Endothelial cell of umbilical vein (primary cell): ENCODE measurements at regions not wholly inside any gene's neighbourhood (a gene's known extent, or its start where the extent isn't known, plus 50 kb on each side); places are given as distances from the start of the nearest gene placed in this dataset.

Experiments
- BruUV-seq: library from RNA; stranded (reverse); fragments of 400-500 nt; replicated peaks from 2 replicates; lab custom pipeline; 2021; lab: Mats Ljungman, UMichigan
- CTCF ChIA-PET: fragments of 300-600, 350-600 bp; sonication (Branson Sonifier 250); formaldehyde crosslinking; loops from one replicate; lab custom pipeline; 2021; ENCODE audit warnings: antibody characterized with exemption, inconsistent platforms; lab: Charles Lee
- POLR2A ChIA-PET: fragments of 300-600, 350-600 bp; sonication (Branson Sonifier 250); formaldehyde crosslinking; loops from one replicate; lab custom pipeline; 2021; ENCODE audit warnings: antibody characterized with exemption, inconsistent platforms; lab: Charles Lee
- DNase-seq: peaks from one replicate; pipeline ENCODE4 v3.0.0-alpha.2; 2011; ENCODE audit warnings: low read depth, low spot score
- FAIRE-seq: peaks from 2 replicates; lab custom pipeline; 2011; peaks lifted over from hg19 to GRCh38; lab: Jason Lieb, UNC
- H2AFZ ChIP-seq: 2 replicates; pipeline ENCODE4 v1.6.0; 2012; ENCODE audit warnings: low read depth, low read length, control low read depth, inconsistent platforms
- H3K27ac ChIP-seq: 2 replicates; pipeline ENCODE4 v1.5.1; 2011; ENCODE audit warnings: low read depth, mild to moderate bottlenecking, control low read depth, low read length, moderate library complexity; ENCODE audit not compliant: insufficient read depth
- H3K27me3 ChIP-seq, 2 experiments: 2 replicates each; pipeline versions ENCODE4 v1.6.0 to v1.6.1; 2011; ENCODE audit warnings: low read length in 2 of 2, mixed read lengths in 1 of 2; ENCODE audit not compliant: control insufficient read depth in 2 of 2, insufficient read depth in 2 of 2
- H3K36me3 ChIP-seq, 2 experiments: 2 replicates in 1 of 2; 3 replicates in 1 of 2; pipeline ENCODE4 v1.5.1; 2011; ENCODE audit warnings: low read length in 2 of 2, mild to moderate bottlenecking in 1 of 2, moderate library complexity in 1 of 2; ENCODE audit not compliant: control insufficient read depth in 2 of 2, insufficient read depth in 2 of 2; ENCODE audit errors: extremely low read depth in 1 of 2
- H3K4me1 ChIP-seq: 3 replicates; pipeline ENCODE4 v1.5.1; 2011; ENCODE audit warnings: mild to moderate bottlenecking, low read length; ENCODE audit not compliant: control insufficient read depth, insufficient read depth; ENCODE audit errors: extremely low read depth
- H3K4me2 ChIP-seq: 2 replicates; pipeline ENCODE4 v1.6.1; 2011; ENCODE audit warnings: low read length, control low read depth, mixed read lengths; ENCODE audit not compliant: insufficient read depth
- H3K4me3 ChIP-seq, 3 experiments: fragments of 200-600 bp in 1 of 3; sonication (generic), shearing (Covaris generic) in 1 of 3; replicated peaks in 1 of 3; 2 replicates each; pipeline ENCODE4 v1.5.1; 2011 to 2016; ENCODE audit warnings: control low read depth in 3 of 3, low read length in 3 of 3, mild to moderate bottlenecking in 2 of 3, inconsistent platforms in 1 of 3, low read depth in 1 of 3, moderate library complexity in 1 of 3; ENCODE audit not compliant: insufficient read depth in 1 of 3
- H3K79me2 ChIP-seq: 2 replicates; pipeline ENCODE4 v1.6.0; 2012; ENCODE audit warnings: low read length, inconsistent platforms; ENCODE audit not compliant: control insufficient read depth, insufficient read depth
- H3K9ac ChIP-seq: replicated peaks from 2 replicates; pipeline ENCODE3; 2011; ENCODE audit warnings: low read length, control low read depth; ENCODE audit not compliant: insufficient read depth; ENCODE audit errors: extremely low read depth
- H3K9me1 ChIP-seq: replicated peaks from 3 replicates; pipeline ENCODE4 v1.6.0; 2011; ENCODE audit warnings: mild to moderate bottlenecking, low read length; ENCODE audit not compliant: control insufficient read depth, insufficient read depth; ENCODE audit errors: extremely low read depth
- H3K9me3 ChIP-seq: replicated peaks from 2 replicates; pipeline ENCODE4 v1.5.1; 2012; ENCODE audit warnings: low read length, inconsistent platforms; ENCODE audit not compliant: control insufficient read depth, insufficient read depth
- H4K20me1 ChIP-seq: replicated peaks from 2 replicates; pipeline ENCODE3; 2011; ENCODE audit warnings: mild to moderate bottlenecking, low read length; ENCODE audit not compliant: control insufficient read depth, insufficient read depth; ENCODE audit errors: extremely low read depth
- EZH2 ChIP-seq: IDR thresholded peaks from 2 replicates; pipeline ENCODE4 v1.6.1; 2012; ENCODE audit warnings: borderline replicate concordance, low read depth, mild to moderate bottlenecking, moderate library complexity, low read length, inconsistent platforms; ENCODE audit not compliant: severe bottlenecking
- FOS ChIP-seq: IDR thresholded peaks from 2 replicates; pipeline ENCODE4 v1.6.1; 2011; ENCODE audit warnings: mild to moderate bottlenecking, low read length, moderate library complexity, borderline replicate concordance; ENCODE audit not compliant: insufficient read depth
- GATA2 ChIP-seq: IDR thresholded peaks from 2 replicates; pipeline ENCODE4 v1.7.0; 2011; ENCODE audit warnings: low read depth, mild to moderate bottlenecking, moderate library complexity, mixed read lengths, low read length; ENCODE audit not compliant: insufficient read length, insufficient read depth
- JUN ChIP-seq: IDR thresholded peaks from 2 replicates; pipeline ENCODE4 v1.6.1; 2011; ENCODE audit warnings: borderline replicate concordance, low read depth; ENCODE audit not compliant: insufficient read length, insufficient read depth
- MYC ChIP-seq: IDR thresholded peaks from one replicate; pipeline ENCODE4 v1.6.1; 2011; ENCODE audit warnings: mild to moderate bottlenecking, low read depth, low read length
- POLR2A ChIP-seq: IDR thresholded peaks from 2 replicates; pipeline ENCODE4 v1.6.1; 2012; ENCODE audit warnings: low read depth, mild to moderate bottlenecking, control low read depth, low read length
- POLR2AphosphoS5 ChIP-seq: IDR thresholded peaks from 2 replicates; pipeline ENCODE4 v1.6.1; 2012; ENCODE audit warnings: low read depth, mild to moderate bottlenecking, control low read depth, low read length, moderate library complexity; ENCODE audit not compliant: insufficient read depth
- dilution Hi-C: fragments of 300-500 bp; cut with MboI; formaldehyde crosslinking; loops from one replicate; pipeline ENCODE4 v1.15.0; 2019; ENCODE audit warnings: low sequenced_read_pairs; ENCODE audit not compliant: extremely low pct_ligation_motif_present
- intact Hi-C: fragments of 100-400 bp; cut with micrococcal nuclease; formaldehyde crosslinking; loops from one replicate; pipeline ENCODE4 v1.10.0; 2022
- TF ChIP-seq, protein P1 (sequence below): IDR thresholded peaks from 2 replicates; pipeline ENCODE4 v1.6.1; 2011; ENCODE audit not compliant: insufficient read depth, insufficient read length
- TF ChIP-seq, protein P2 (sequence below), 2 donors: IDR thresholded peaks; 1 replicate in 1 of 2; 2 replicates in 1 of 2; pipeline ENCODE4 v1.5.1; 2011; ENCODE audit warnings: low read length in 2 of 2, mild to moderate bottlenecking in 2 of 2, moderate library complexity in 2 of 2, control low read depth in 1 of 2, inconsistent platforms in 1 of 2, low read depth in 1 of 2; ENCODE audit not compliant: insufficient read depth in 1 of 2; ENCODE audit errors: extremely low read depth in 1 of 2

DNA sequence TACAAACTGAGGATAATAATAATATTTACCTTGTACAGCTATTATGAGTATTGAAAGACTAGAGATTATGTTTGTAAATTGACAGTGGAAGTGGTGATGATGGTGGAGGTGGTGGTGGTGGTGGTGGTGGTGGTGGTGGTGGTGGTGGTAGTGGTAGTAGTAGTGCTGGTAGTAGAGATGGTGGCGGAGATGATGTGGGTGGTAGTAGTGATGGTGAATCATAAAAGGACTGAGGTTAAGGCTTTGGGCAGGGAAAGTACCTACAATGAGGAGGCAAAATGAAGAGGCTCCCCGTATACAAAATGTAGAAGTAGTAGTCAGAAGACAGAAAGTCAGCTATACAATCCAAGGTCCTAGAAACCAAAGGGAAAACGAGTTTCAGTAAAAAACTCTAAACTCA lies 214.1 kb downstream of the BCOR start:
- H3K36me3 ChIP-seq: no peaks in the 10 kb centered on the region
- dilution Hi-C loops (no loop called here), intact Hi-C loops (no loop called here)
- H2AFZ ChIP-seq: no peak overlapping the region
- ChIA-PET POLR2A (no interaction called here), CTCF (no interaction called here)
- BruUV-seq: no TSS peak
- no peaks in the 10 kb centered on the region for H3K4me1 ChIP-seq
- no peak overlapping the region for H3K27ac ChIP-seq
- H3K9me1 ChIP-seq: no peaks in the 10 kb centered on the region
- H3K79me2 ChIP-seq: no peaks in the 10 kb centered on the region
- H3K9me3 ChIP-seq: no peaks in the 10 kb centered on the region
- FAIRE-seq (no peak), DNase-seq (no peak)
- no peak overlapping the region for H3K4me2 ChIP-seq
- H3K9ac ChIP-seq: no peak overlapping the region
- H4K20me1 ChIP-seq: no peaks in the 10 kb centered on the region
- TF ChIP-seq POLR2AphosphoS5 (no peak), JUN (no peak), FOS (no peak), GATA2 (no peak), EZH2 (no peak), MYC (no peak), POLR2A (no peak)
- TF ChIP-seq, protein P1, sequence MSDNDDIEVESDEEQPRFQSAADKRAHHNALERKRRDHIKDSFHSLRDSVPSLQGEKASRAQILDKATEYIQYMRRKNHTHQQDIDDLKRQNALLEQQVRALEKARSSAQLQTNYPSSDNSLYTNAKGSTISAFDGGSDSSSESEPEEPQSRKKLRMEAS: no peak
- TF ChIP-seq, protein P2, sequence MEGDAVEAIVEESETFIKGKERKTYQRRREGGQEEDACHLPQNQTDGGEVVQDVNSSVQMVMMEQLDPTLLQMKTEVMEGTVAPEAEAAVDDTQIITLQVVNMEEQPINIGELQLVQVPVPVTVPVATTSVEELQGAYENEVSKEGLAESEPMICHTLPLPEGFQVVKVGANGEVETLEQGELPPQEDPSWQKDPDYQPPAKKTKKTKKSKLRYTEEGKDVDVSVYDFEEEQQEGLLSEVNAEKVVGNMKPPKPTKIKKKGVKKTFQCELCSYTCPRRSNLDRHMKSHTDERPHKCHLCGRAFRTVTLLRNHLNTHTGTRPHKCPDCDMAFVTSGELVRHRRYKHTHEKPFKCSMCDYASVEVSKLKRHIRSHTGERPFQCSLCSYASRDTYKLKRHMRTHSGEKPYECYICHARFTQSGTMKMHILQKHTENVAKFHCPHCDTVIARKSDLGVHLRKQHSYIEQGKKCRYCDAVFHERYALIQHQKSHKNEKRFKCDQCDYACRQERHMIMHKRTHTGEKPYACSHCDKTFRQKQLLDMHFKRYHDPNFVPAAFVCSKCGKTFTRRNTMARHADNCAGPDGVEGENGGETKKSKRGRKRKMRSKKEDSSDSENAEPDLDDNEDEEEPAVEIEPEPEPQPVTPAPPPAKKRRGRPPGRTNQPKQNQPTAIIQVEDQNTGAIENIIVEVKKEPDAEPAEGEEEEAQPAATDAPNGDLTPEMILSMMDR (IDR thresholded peaks at IDR 0.05; ENCODE audit: extremely low read depth in 1 of 2, insufficient read depth in 1 of 2, low read depth in 1 of 2, low read length in 2 of 2): no peak
- no peak overlapping the region for H3K4me3 ChIP-seq
- no peaks in the 10 kb centered on the region for H3K27me3 ChIP-seq
